GM12878 (cell line): ENCODE measurements at regions not wholly inside any gene's neighbourhood (a gene's known extent, or its start where the extent isn't known, plus 50 kb on each side); places are given as distances from the start of the nearest gene placed in this dataset.
A peak's percentile ranks its signal among the peaks of the same experiment; 100 is the strongest.

Experiments used
- ATAC-seq: fragments of 200-7000 bp; cut with Tn5 transposase; 3 replicates; pipeline ENCODE4 v1.9.1; 2020; ENCODE audit warnings: mild to moderate bottlenecking, moderate library complexity
- BruUV-seq: library from RNA; stranded (reverse); fragments of 400-500 nt; replicated peaks from 2 replicates; lab custom pipeline; 2021; lab: Mats Ljungman, UMichigan
- CTCF ChIA-PET: fragments of 300-600 bp; sonication (Branson Sonifier 250); formaldehyde crosslinking; extraction: SDS; loops from one replicate; lab custom pipeline; 2021; ENCODE audit warnings: inconsistent platforms; lab: Yijun Ruan, JAX
- POLR2A ChIA-PET: fragments of 350-600 bp; formaldehyde crosslinking; extraction: SDS; loops from one replicate; lab custom pipeline; 2021; ENCODE audit warnings: inconsistent platforms; lab: Charles Lee
- RAD21 ChIA-PET: fragments of 300-600 bp; sonication (Branson Sonifier 250); formaldehyde crosslinking; loops from one replicate; lab custom pipeline; 2023; ENCODE audit warnings: antibody characterized with exemption; ENCODE audit not compliant: unreplicated experiment; lab: Charles Lee
- SMC1A ChIA-PET: fragments of 300-600 bp; sonication (Branson Sonifier 250); formaldehyde crosslinking; loops from one replicate; lab custom pipeline; 2023; ENCODE audit not compliant: unreplicated experiment, uncharacterized antibody; lab: Charles Lee
- DNase-seq: peaks from one replicate; pipeline ENCODE4 v3.0.0-alpha.2; 2011; ENCODE audit warnings: low read depth, low spot score
- FAIRE-seq: peaks from 3 replicates; lab custom pipeline; 2011; peaks lifted over from hg19 to GRCh38; lab: Jason Lieb, UNC
- H2AFZ ChIP-seq: 2 replicates; pipeline ENCODE4 v1.6.0; 2011; ENCODE audit warnings: low read depth, low read length, control low read depth; ENCODE audit not compliant: control insufficient read depth
- H3K27ac ChIP-seq: 2 replicates; pipeline ENCODE4 v1.5.1; 2011; ENCODE audit warnings: control low read depth; ENCODE audit not compliant: control insufficient read depth, insufficient read depth
- H3K27me3 ChIP-seq, 2 experiments: replicated peaks in 1 of 2; 2 replicates each; pipeline versions ENCODE4 v1.6.0 to v1.6.1; 2011; ENCODE audit warnings: low read length in 1 of 2; ENCODE audit not compliant: control insufficient read depth in 2 of 2, insufficient read depth in 2 of 2
- H3K36me3 ChIP-seq, 2 experiments: 2 replicates each; pipeline ENCODE4 v1.5.1; 2011; ENCODE audit warnings: low read length in 1 of 2; ENCODE audit not compliant: control insufficient read depth in 2 of 2, insufficient read depth in 2 of 2
- H3K4me1 ChIP-seq: 2 replicates; pipeline ENCODE4 v1.6.1; 2011; ENCODE audit warnings: mild to moderate bottlenecking, low read length, moderate library complexity, mixed read lengths; ENCODE audit not compliant: control insufficient read depth, insufficient read depth
- H3K4me2 ChIP-seq: 2 replicates; pipeline ENCODE4 v1.6.0; 2011; ENCODE audit warnings: control low read depth; ENCODE audit not compliant: control insufficient read depth, insufficient read depth
- H3K4me3 ChIP-seq: fragments of 200-600 bp; sonication (generic); 2 replicates; pipeline ENCODE4 v1.5.1; 2016
- H3K79me2 ChIP-seq: 2 replicates; pipeline ENCODE4 v1.6.0; 2011; ENCODE audit warnings: low read length; ENCODE audit not compliant: control insufficient read depth, insufficient read depth
- H3K9ac ChIP-seq: 2 replicates; pipeline ENCODE4 v1.8.0; 2011; ENCODE audit warnings: low read length, control low read depth, mixed read lengths; ENCODE audit not compliant: control insufficient read depth, insufficient read depth
- H3K9me3 ChIP-seq: replicated peaks from 3 replicates; pipeline ENCODE4 v1.5.1; 2011; ENCODE audit warnings: mild to moderate bottlenecking, low read length; ENCODE audit not compliant: control insufficient read depth, insufficient read depth
- H4K20me1 ChIP-seq: 2 replicates; pipeline ENCODE4 v1.6.0; 2011; ENCODE audit not compliant: control insufficient read depth, insufficient read depth
- BCL3 ChIP-seq: IDR thresholded peaks from 2 replicates; pipeline ENCODE4 v1.6.1; 2011; ENCODE audit warnings: borderline replicate concordance, low read depth, mild to moderate bottlenecking, moderate library complexity, low read length; ENCODE audit not compliant: insufficient read depth, poor library complexity, severe bottlenecking
- EED ChIP-seq: sonication (generic); IDR thresholded peaks from 2 replicates; pipeline ENCODE4 v1.6.1; 2016; ENCODE audit warnings: antibody characterized with exemption, low read depth
- ETV6 ChIP-seq, 2 experiments: fragments of 450-650 bp in 1 of 2; IDR thresholded peaks in 1 of 2; conservative IDR thresholded peaks in 1 of 2; 2 replicates each; pipeline ENCODE4 v1.6.1; 2014; ENCODE audit warnings: antibody characterized with exemption in 1 of 2, borderline replicate concordance in 1 of 2, low read depth in 1 of 2, mild to moderate bottlenecking in 1 of 2, moderate library complexity in 1 of 2
- HDGF ChIP-seq: fragments of 450-650 bp; IDR thresholded peaks from 2 replicates; pipeline ENCODE4 v1.6.1; 2016; ENCODE audit warnings: antibody characterized with exemption
- KLF5 ChIP-seq: fragments of 450-650 bp; IDR thresholded peaks from 2 replicates; pipeline ENCODE4 v1.6.1; 2014; ENCODE audit warnings: mild to moderate bottlenecking; ENCODE audit not compliant: partially characterized antibody
- LARP7 ChIP-seq: fragments of 450-650 bp; IDR thresholded peaks from 2 replicates; pipeline ENCODE4 v1.6.1; 2017; ENCODE audit warnings: mild to moderate bottlenecking
- MEF2B ChIP-seq: fragments of 450-650 bp; IDR thresholded peaks from 2 replicates; pipeline ENCODE4 v1.6.1; 2018; ENCODE audit warnings: mild to moderate bottlenecking, moderate library complexity; ENCODE audit not compliant: partially characterized antibody, poor library complexity, severe bottlenecking
- MLLT1 ChIP-seq: fragments of 450-650 bp; IDR thresholded peaks from 2 replicates; pipeline ENCODE4 v1.6.1; 2016; ENCODE audit warnings: mild to moderate bottlenecking
- MTA2 ChIP-seq: fragments of 450-650 bp; IDR thresholded peaks from 2 replicates; pipeline ENCODE4 v1.6.1; 2016; ENCODE audit warnings: low read depth, mild to moderate bottlenecking, moderate library complexity
- PAX8 ChIP-seq: fragments of 450-650 bp; IDR thresholded peaks from 2 replicates; pipeline ENCODE4 v1.6.1; 2017; ENCODE audit warnings: mild to moderate bottlenecking, moderate library complexity
- PML ChIP-seq: IDR thresholded peaks from 2 replicates; pipeline ENCODE4 v1.6.1; 2012; ENCODE audit warnings: low read length, inconsistent platforms
- SMC3 ChIP-seq: IDR thresholded peaks from 2 replicates; pipeline ENCODE4 v1.6.1; 2011; ENCODE audit warnings: low read length, improper control_type of control experiment, borderline replicate concordance
- USF1 ChIP-seq: IDR thresholded peaks from 2 replicates; pipeline ENCODE4 v1.6.1; 2011; ENCODE audit warnings: borderline replicate concordance, low read depth, mild to moderate bottlenecking, moderate library complexity, mixed read lengths, low read length; ENCODE audit not compliant: insufficient read depth; ENCODE audit errors: extremely low read length
- ZNF24 ChIP-seq: fragments of 450-650 bp; IDR thresholded peaks from 2 replicates; pipeline ENCODE4 v1.6.1; 2017; ENCODE audit warnings: antibody characterized with exemption, mild to moderate bottlenecking
- ZNF274 ChIP-seq: IDR thresholded peaks from one replicate; pipeline ENCODE4 v1.8.0; 2011; ENCODE audit not compliant: insufficient read length, insufficient read depth
- ZNF622 ChIP-seq: fragments of 450-650 bp; IDR thresholded peaks from 2 replicates; pipeline ENCODE4 v1.6.1; 2017; ENCODE audit warnings: mild to moderate bottlenecking, inconsistent platforms
- ZSCAN29 ChIP-seq: fragments of 450-650 bp; IDR thresholded peaks from 2 replicates; pipeline ENCODE4 v1.6.1; 2017; ENCODE audit warnings: mild to moderate bottlenecking, moderate library complexity
- WGBS: methylation state at CpG from one replicate; pipeline ENCODE4 v1.1.6; 2016; ENCODE audit warnings: low lambda C conversion rate; ENCODE audit not compliant: insufficient replicate concordance, insufficient coverage; ENCODE audit errors: missing lambda C conversion rate; 5-methylcytosine and 5-hydroxymethylcytosine counted together
- in situ Hi-C: fragments of 300-500 bp; cut with MboI; formaldehyde crosslinking; loops from 9 replicates; pipeline ENCODE4 v1.14.3; 2018; ENCODE audit warnings: mixed read lengths
- intact Hi-C: fragments of 100-400 bp; cut with micrococcal nuclease; formaldehyde crosslinking; loops from one replicate; pipeline ENCODE4 v1.14.2; 2022; ENCODE audit not compliant: unreplicated experiment
- TF ChIP-seq, protein P1 (sequence below): IDR thresholded peaks from 2 replicates; pipeline ENCODE4 v1.6.1; 2012; ENCODE audit warnings: low read depth, low read length, improper control_type of control experiment

DNA sequence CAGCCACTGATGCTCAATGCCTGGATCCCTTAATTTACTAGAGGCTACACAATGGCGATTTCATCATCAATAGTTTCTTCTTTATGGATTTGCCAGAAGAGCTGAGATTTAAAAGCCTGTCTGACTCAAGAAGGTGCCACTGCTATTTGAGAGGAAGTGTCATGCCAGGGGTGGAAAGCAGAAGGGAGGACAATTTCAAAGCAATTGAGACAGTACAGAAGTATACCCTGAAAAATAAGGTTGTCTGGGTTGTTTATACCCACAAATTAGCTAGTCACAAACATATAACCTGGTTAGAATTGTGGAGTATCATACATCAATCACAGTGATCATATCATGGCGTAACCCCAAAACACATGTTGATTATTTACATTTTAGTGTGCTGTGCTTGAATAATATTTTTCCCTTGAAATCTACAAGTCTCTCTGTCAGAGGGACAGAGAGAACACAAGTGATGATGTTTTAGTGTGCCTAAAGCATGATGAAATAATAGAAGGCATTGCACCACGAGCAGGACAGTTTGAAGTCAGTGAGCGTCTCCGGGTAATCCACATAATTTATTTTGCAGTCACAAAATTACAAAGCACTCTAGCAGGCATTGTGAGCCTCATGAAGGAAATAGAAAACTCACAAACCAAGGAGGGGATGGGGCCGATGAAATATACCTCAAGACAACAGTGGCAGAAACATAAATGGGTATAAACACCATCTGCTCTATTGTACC lies 312.2 kb upstream of the SPRED2 start:
- BruUV-seq, result no TSS peak
- no peak for TF ChIP-seq PAX8
- no peak for TF ChIP-seq ZNF622
- no peak for TF ChIP-seq PML
- no peak for TF ChIP-seq ZNF274
- TF ChIP-seq, protein P1, sequence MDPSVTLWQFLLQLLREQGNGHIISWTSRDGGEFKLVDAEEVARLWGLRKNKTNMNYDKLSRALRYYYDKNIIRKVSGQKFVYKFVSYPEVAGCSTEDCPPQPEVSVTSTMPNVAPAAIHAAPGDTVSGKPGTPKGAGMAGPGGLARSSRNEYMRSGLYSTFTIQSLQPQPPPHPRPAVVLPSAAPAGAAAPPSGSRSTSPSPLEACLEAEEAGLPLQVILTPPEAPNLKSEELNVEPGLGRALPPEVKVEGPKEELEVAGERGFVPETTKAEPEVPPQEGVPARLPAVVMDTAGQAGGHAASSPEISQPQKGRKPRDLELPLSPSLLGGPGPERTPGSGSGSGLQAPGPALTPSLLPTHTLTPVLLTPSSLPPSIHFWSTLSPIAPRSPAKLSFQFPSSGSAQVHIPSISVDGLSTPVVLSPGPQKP, result no peak
- TF ChIP-seq ETV6 (conservative IDR thresholded peaks at IDR 0.05 in 1 of 2, IDR thresholded peaks at IDR 0.05 in 1 of 2; ENCODE audit: borderline replicate concordance in 1 of 2, low read depth in 1 of 2), result no peak
- no peak for TF ChIP-seq BCL3
- TF ChIP-seq USF1, result no peak
- TF ChIP-seq ZNF24, result no peak
- no peak for TF ChIP-seq ZSCAN29
- TF ChIP-seq KLF5, result no peak
- TF ChIP-seq MTA2, result no peak
- TF ChIP-seq MLLT1, result no peak
- TF ChIP-seq SMC3, result no peak
- no peak for TF ChIP-seq EED
- TF ChIP-seq HDGF, result no peak
- no peak for TF ChIP-seq MEF2B
- no peak for TF ChIP-seq LARP7

More for the DNA sequence above, 312.2 kb upstream of the SPRED2 start:
- in situ Hi-C loops (no loop called here), intact Hi-C loops (no loop called here)
- H3K4me1 ChIP-seq, result no peaks in the 10 kb centered on the region
- H3K27me3 ChIP-seq, result peaks cover 0 to 2% of the 10 kb centered on the region in 2 experiments; a peak in 3 of 4 replicates
- no peak for DNase-seq
- no peaks in the 10 kb centered on the region for H3K36me3 ChIP-seq
- POLR2A ChIA-PET, result no interaction called here
- peak; percentile 7 for FAIRE-seq
- RAD21 ChIA-PET, result no interaction called here
- H3K79me2 ChIP-seq, result no peaks in the 10 kb centered on the region
- ATAC-seq, result no peak
- H3K9me3 ChIP-seq, result no peaks in the 10 kb centered on the region
- no peaks in the 10 kb centered on the region for H4K20me1 ChIP-seq
- no peak overlapping the region for H3K9ac ChIP-seq
- no peak overlapping the region for H3K4me2 ChIP-seq
- CTCF ChIA-PET, result no interaction called here
- WGBS, result 41% methylated on average over 6 of the region's 6 CpGs
- H2AFZ ChIP-seq, result no peak overlapping the region
- SMC1A ChIA-PET, result no interaction called here
- no peak overlapping the region for H3K4me3 ChIP-seq
- H3K27ac ChIP-seq, result no peak overlapping the region
